GM19239 (cell line): ENCODE measurements at regions not wholly inside any gene's neighbourhood (a gene's known extent, or its start where the extent isn't known, plus 50 kb on each side); places are given as distances from the start of the nearest gene placed in this dataset.

ENCODE experiments used
- DNase-seq: peaks from one replicate; pipeline ENCODE4 v3.0.0; 2011; ENCODE audit warnings: low spot score; ENCODE audit not compliant: insufficient read length
- FAIRE-seq: peaks from 2 replicates; lab custom pipeline; 2011; peaks lifted over from hg19 to GRCh38; lab: Jason Lieb, UNC

- no peak for DNase-seq
- no peak for FAIRE-seq
These were observed 492.5 kb upstream of the SPHKAP start for GRCh38 chr2:228673876-228674554.

- DNase-seq (no peak), FAIRE-seq (no peak)
These were observed 488.2 kb upstream of the SPHKAP start for GRCh38 chr2:228669690-228670089.

- DNase-seq (no peak), FAIRE-seq (no peak)
These were observed 483.7 kb upstream of the SPHKAP start for GRCh38 chr2:228665232-228665631.

GRCh38 chr2:228658998-228659397 lies 477.5 kb upstream of the SPHKAP start:
- DNase-seq: no peak

GRCh38 chr2:228657807-228658402 lies 476.4 kb upstream of the SPHKAP start:
- FAIRE-seq: no peak
- no peak for DNase-seq

More at GRCh38 chr2:228658998-228659397, 477.5 kb upstream of the SPHKAP start:
- FAIRE-seq: no peak

- DNase-seq (no peak), FAIRE-seq (no peak)
These were observed 473.8 kb upstream of the SPHKAP start for GRCh38 chr2:228655331-228655730.

- FAIRE-seq: no peak
- no peak for DNase-seq
These were observed 473.2 kb upstream of the SPHKAP start for GRCh38 chr2:228654707-228655106.

GRCh38 chr2:228653884-228654283 lies 472.4 kb upstream of the SPHKAP start:
- FAIRE-seq: no peak
- no peak for DNase-seq

GRCh38 chr2:228652366-228652765 lies 470.9 kb upstream of the SPHKAP start:
- DNase-seq (no peak), FAIRE-seq (no peak)

GRCh38 chr2:228649876-228650275 lies 468.4 kb upstream of the SPHKAP start:
- DNase-seq (no peak), FAIRE-seq (no peak)

- DNase-seq (no peak), FAIRE-seq (no peak)
These were observed 468.0 kb upstream of the SPHKAP start for GRCh38 chr2:228649447-228649846.

GRCh38 chr2:228648541-228648940 lies 467.1 kb upstream of the SPHKAP start:
- DNase-seq (no peak), FAIRE-seq (no peak)

GRCh38 chr2:228646061-228646460 lies 464.6 kb upstream of the SPHKAP start:
- no peak for DNase-seq
- no peak for FAIRE-seq

GRCh38 chr2:228644199-228644598 lies 462.7 kb upstream of the SPHKAP start:
- FAIRE-seq (no peak), DNase-seq (no peak)

GRCh38 chr2:228642861-228643260 lies 461.4 kb upstream of the SPHKAP start:
- DNase-seq (no peak), FAIRE-seq (no peak)

GRCh38 chr2:228630786-228631185 lies 449.3 kb upstream of the SPHKAP start:
- no peak for DNase-seq
- no peak for FAIRE-seq

GRCh38 chr2:228629251-228629650 lies 447.8 kb upstream of the SPHKAP start:
- FAIRE-seq: no peak
- no peak for DNase-seq

- no peak for DNase-seq
- FAIRE-seq: no peak
These were observed 447.2 kb upstream of the SPHKAP start for GRCh38 chr2:228628682-228629081.

- FAIRE-seq (no peak), DNase-seq (no peak)
These were observed 446.0 kb upstream of the SPHKAP start for GRCh38 chr2:228627510-228627909.

GRCh38 chr2:228625481-228625880 lies 444.0 kb upstream of the SPHKAP start:
- FAIRE-seq: no peak

GRCh38 chr2:228624733-228625132 lies 443.2 kb upstream of the SPHKAP start:
- DNase-seq: no peak
- FAIRE-seq: no peak

More at GRCh38 chr2:228625481-228625880, 444.0 kb upstream of the SPHKAP start:
- DNase-seq: no peak

GRCh38 chr2:228615496-228615895 lies 434.0 kb upstream of the SPHKAP start:
- DNase-seq: no peak
- FAIRE-seq: no peak
